ENCODE measurements at regions not wholly inside any gene's neighbourhood (a gene's known extent, or its start where the extent isn't known, plus 50 kb on each side); places are given as distances from the start of the nearest gene placed in this dataset.

DNA sequence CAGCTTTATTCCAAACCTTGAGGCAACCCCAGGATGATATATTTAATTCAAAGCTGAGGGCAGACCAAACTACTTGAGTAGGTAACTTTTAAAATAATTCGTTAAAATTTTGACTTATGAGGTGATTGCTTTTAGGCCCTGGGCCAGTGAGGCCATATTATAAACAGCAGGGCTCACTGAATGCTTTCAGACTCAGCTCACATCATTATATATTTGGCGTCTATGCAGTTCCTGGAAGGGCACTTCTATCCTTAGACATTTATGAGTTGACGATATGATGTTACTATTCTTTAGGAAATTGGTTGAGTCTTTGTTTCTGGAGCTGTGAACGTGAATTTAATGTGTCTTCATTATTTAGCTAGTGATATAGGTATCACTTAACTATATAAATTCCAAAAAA, 400.1 kb downstream of the PDHA2 start:
- H3K36me3 ChIP-seq (ENCODE audit: control insufficient read depth, low read length): no peaks in the 10 kb centered on the region
- no peaks in the 10 kb centered on the region for H3K4me1 ChIP-seq (ENCODE audit: control insufficient read depth, low read length)
- no peak overlapping the region for H3K4me3 ChIP-seq (ENCODE audit: low read length)
- H3K27ac ChIP-seq (ENCODE audit: low read depth, low read length): no peak overlapping the region
- H3K27me3 ChIP-seq (ENCODE audit: control insufficient read depth, low read length): no peaks in the 10 kb centered on the region
- no peaks in the 10 kb centered on the region for H3K9me2 ChIP-seq (replicated peaks; ENCODE audit: control insufficient read depth, low read length)
- no peaks in the 10 kb centered on the region for H3K79me2 ChIP-seq (ENCODE audit: control insufficient read depth, low read length)
- TF ChIP-seq CTCF (IDR thresholded peaks at IDR 0.05; ENCODE audit: low read depth, low read length, poor library complexity, severe bottlenecking): no peak
- no peak for TF ChIP-seq EZH2phosphoT487 (IDR thresholded peaks at IDR 0.05; ENCODE audit: borderline replicate concordance, low read length)
- no peaks in the 10 kb centered on the region for H3F3A ChIP-seq (ENCODE audit: control insufficient read depth, insufficient read depth)
- H3K9me3 ChIP-seq (ENCODE audit: control insufficient read depth, insufficient read depth, low read length): no peaks in the 10 kb centered on the region
- H4K20me1 ChIP-seq (ENCODE audit: control insufficient read depth, insufficient read depth, low read depth, low read length): no peaks in the 10 kb centered on the region
- H3K4me2 ChIP-seq (ENCODE audit: low read length): no peak overlapping the region

DNA sequence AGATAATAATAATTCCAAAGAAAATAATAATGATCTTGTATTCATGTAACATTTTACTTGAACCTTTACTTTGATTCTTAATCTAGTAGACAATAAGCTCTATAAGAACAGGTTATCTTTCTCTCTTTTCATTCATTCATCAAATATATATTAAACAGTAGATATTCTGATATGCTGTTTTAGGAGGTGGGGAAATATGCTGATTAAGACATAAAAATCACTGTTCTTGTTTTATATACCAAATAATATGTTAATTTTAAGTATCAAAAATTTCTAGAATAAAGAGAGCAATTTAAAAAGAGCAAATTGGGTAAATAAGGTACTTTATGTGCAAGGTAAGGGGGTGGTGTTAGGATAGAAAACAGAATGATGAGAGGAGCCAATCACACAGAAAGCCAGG, 401.9 kb downstream of the PDHA2 start:
- H3K4me1 ChIP-seq (ENCODE audit: control insufficient read depth, low read length): no peaks in the 10 kb centered on the region
- no peak overlapping the region for H3K4me3 ChIP-seq (ENCODE audit: low read length)
- no peaks in the 10 kb centered on the region for H3K27me3 ChIP-seq (ENCODE audit: control insufficient read depth, low read length)
- no peaks in the 10 kb centered on the region for H3K9me3 ChIP-seq (ENCODE audit: control insufficient read depth, insufficient read depth, low read length)
- H3K9me2 ChIP-seq (replicated peaks; ENCODE audit: control insufficient read depth, low read length): no peaks in the 10 kb centered on the region
- H4K20me1 ChIP-seq (ENCODE audit: control insufficient read depth, insufficient read depth, low read depth, low read length): no peaks in the 10 kb centered on the region
- no peaks in the 10 kb centered on the region for H3K79me2 ChIP-seq (ENCODE audit: control insufficient read depth, low read length)
- no peak overlapping the region for H3K27ac ChIP-seq (ENCODE audit: low read depth, low read length)
- no peaks in the 10 kb centered on the region for H3K36me3 ChIP-seq (ENCODE audit: control insufficient read depth, low read length)
- H3K4me2 ChIP-seq (ENCODE audit: low read length): no peak overlapping the region
- TF ChIP-seq EZH2phosphoT487 (IDR thresholded peaks at IDR 0.05; ENCODE audit: borderline replicate concordance, low read length) (no peak), CTCF (IDR thresholded peaks at IDR 0.05; ENCODE audit: low read depth, low read length, poor library complexity, severe bottlenecking) (no peak)
- H3F3A ChIP-seq (ENCODE audit: control insufficient read depth, insufficient read depth): no peaks in the 10 kb centered on the region

- H3K79me2 ChIP-seq (ENCODE audit: control insufficient read depth, low read length): no peaks in the 10 kb centered on the region
- no peak overlapping the region for H3K4me3 ChIP-seq (ENCODE audit: low read length)
- H3K27me3 ChIP-seq (ENCODE audit: control insufficient read depth, low read length): no peaks in the 10 kb centered on the region
- no peaks in the 10 kb centered on the region for H3K9me2 ChIP-seq (replicated peaks; ENCODE audit: control insufficient read depth, low read length)
- H3F3A ChIP-seq (ENCODE audit: control insufficient read depth, insufficient read depth): no peaks in the 10 kb centered on the region
- H3K36me3 ChIP-seq (ENCODE audit: control insufficient read depth, low read length): no peaks in the 10 kb centered on the region
- no peaks in the 10 kb centered on the region for H4K20me1 ChIP-seq (ENCODE audit: control insufficient read depth, insufficient read depth, low read depth, low read length)
- H3K4me2 ChIP-seq (ENCODE audit: low read length): no peak overlapping the region
- no peak overlapping the region for H3K27ac ChIP-seq (ENCODE audit: low read depth, low read length)
- no peaks in the 10 kb centered on the region for H3K4me1 ChIP-seq (ENCODE audit: control insufficient read depth, low read length)
- no peaks in the 10 kb centered on the region for H3K9me3 ChIP-seq (ENCODE audit: control insufficient read depth, insufficient read depth, low read length)
- TF ChIP-seq CTCF (IDR thresholded peaks at IDR 0.05; ENCODE audit: low read depth, low read length, poor library complexity, severe bottlenecking) (no peak), EZH2phosphoT487 (IDR thresholded peaks at IDR 0.05; ENCODE audit: borderline replicate concordance, low read length) (no peak)
Measured at GRCh38 chr4:96247096-96247495, 407.2 kb downstream of the PDHA2 start.

DNA sequence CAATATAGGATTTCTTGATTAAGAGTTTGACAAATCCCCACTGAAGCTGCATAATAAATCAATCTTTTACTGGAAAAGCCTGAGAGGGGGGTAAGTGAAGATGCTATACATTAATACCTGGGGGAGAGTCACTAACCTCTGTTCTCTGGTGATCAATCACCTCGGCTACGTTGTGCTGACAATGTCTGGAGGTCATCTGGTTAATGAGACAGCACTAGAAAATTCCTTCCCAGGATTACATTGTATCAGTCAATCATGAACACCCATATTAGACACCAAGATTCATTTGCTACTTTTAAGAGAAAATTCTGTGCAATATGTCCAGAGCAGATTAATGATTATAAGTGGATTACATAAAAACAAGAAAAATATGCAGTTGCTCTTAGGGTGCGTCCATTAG, 408.3 kb downstream of the PDHA2 start:
- H3K79me2 ChIP-seq (ENCODE audit: control insufficient read depth, low read length): no peaks in the 10 kb centered on the region
- H3K4me1 ChIP-seq (ENCODE audit: control insufficient read depth, low read length): no peaks in the 10 kb centered on the region
- no peaks in the 10 kb centered on the region for H3F3A ChIP-seq (ENCODE audit: control insufficient read depth, insufficient read depth)
- H3K27me3 ChIP-seq (ENCODE audit: control insufficient read depth, low read length): no peaks in the 10 kb centered on the region
- no peaks in the 10 kb centered on the region for H3K36me3 ChIP-seq (ENCODE audit: control insufficient read depth, low read length)
- no peaks in the 10 kb centered on the region for H4K20me1 ChIP-seq (ENCODE audit: control insufficient read depth, insufficient read depth, low read depth, low read length)
- H3K4me3 ChIP-seq (ENCODE audit: low read length): no peak overlapping the region
- H3K27ac ChIP-seq (ENCODE audit: low read depth, low read length): no peak overlapping the region
- H3K4me2 ChIP-seq (ENCODE audit: low read length): no peak overlapping the region
- TF ChIP-seq CTCF (IDR thresholded peaks at IDR 0.05; ENCODE audit: low read depth, low read length, poor library complexity, severe bottlenecking) (no peak), EZH2phosphoT487 (IDR thresholded peaks at IDR 0.05; ENCODE audit: borderline replicate concordance, low read length) (no peak)
- no peaks in the 10 kb centered on the region for H3K9me3 ChIP-seq (ENCODE audit: control insufficient read depth, insufficient read depth, low read length)
- no peaks in the 10 kb centered on the region for H3K9me2 ChIP-seq (replicated peaks; ENCODE audit: control insufficient read depth, low read length)

All from DOHH2 (cell line).